Endothelial cell of umbilical vein (primary cell): ENCODE measurements at regions not wholly inside any gene's neighbourhood (a gene's known extent, or its start where the extent isn't known, plus 50 kb on each side); places are given as distances from the start of the nearest gene placed in this dataset.

Source experiments
- CTCF ChIP-seq, 2 donors: IDR thresholded peaks; 1 replicate in 1 of 2; 2 replicates in 1 of 2; pipeline ENCODE4 v1.5.1; 2011; ENCODE audit warnings: low read length in 2 of 2, mild to moderate bottlenecking in 2 of 2, moderate library complexity in 2 of 2, control low read depth in 1 of 2, inconsistent platforms in 1 of 2, low read depth in 1 of 2; ENCODE audit not compliant: insufficient read depth in 1 of 2; ENCODE audit errors: extremely low read depth in 1 of 2
- EZH2 ChIP-seq: IDR thresholded peaks from 2 replicates; pipeline ENCODE4 v1.6.1; 2012; ENCODE audit warnings: borderline replicate concordance, low read depth, mild to moderate bottlenecking, moderate library complexity, low read length, inconsistent platforms; ENCODE audit not compliant: severe bottlenecking
- GATA2 ChIP-seq: IDR thresholded peaks from 2 replicates; pipeline ENCODE4 v1.7.0; 2011; ENCODE audit warnings: low read depth, mild to moderate bottlenecking, moderate library complexity, mixed read lengths, low read length; ENCODE audit not compliant: insufficient read length, insufficient read depth
- JUN ChIP-seq: IDR thresholded peaks from 2 replicates; pipeline ENCODE4 v1.6.1; 2011; ENCODE audit warnings: borderline replicate concordance, low read depth; ENCODE audit not compliant: insufficient read length, insufficient read depth
- POLR2A ChIP-seq: IDR thresholded peaks from 2 replicates; pipeline ENCODE4 v1.6.1; 2012; ENCODE audit warnings: low read depth, mild to moderate bottlenecking, control low read depth, low read length
- POLR2AphosphoS5 ChIP-seq: IDR thresholded peaks from 2 replicates; pipeline ENCODE4 v1.6.1; 2012; ENCODE audit warnings: low read depth, mild to moderate bottlenecking, control low read depth, low read length, moderate library complexity; ENCODE audit not compliant: insufficient read depth
- TF ChIP-seq, protein P1 (sequence below): IDR thresholded peaks from 2 replicates; pipeline ENCODE4 v1.6.1; 2011; ENCODE audit not compliant: insufficient read depth, insufficient read length

GRCh38 chr1:162991444-162991843, 77.7 kb upstream of the RGS4 start:
- TF ChIP-seq CTCF (IDR thresholded peaks at IDR 0.05; ENCODE audit: extremely low read depth in 1 of 2, insufficient read depth in 1 of 2, low read depth in 1 of 2, low read length in 2 of 2) = no peak
- TF ChIP-seq EZH2 = no peak
- no peak for TF ChIP-seq POLR2A
- no peak for TF ChIP-seq POLR2AphosphoS5
- TF ChIP-seq, protein P1, sequence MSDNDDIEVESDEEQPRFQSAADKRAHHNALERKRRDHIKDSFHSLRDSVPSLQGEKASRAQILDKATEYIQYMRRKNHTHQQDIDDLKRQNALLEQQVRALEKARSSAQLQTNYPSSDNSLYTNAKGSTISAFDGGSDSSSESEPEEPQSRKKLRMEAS = no peak
- TF ChIP-seq GATA2 = no peak
- no peak for TF ChIP-seq JUN
